ENCODE measurements at regions not wholly inside any gene's neighbourhood (a gene's known extent, or its start where the extent isn't known, plus 50 kb on each side); places are given as distances from the start of the nearest gene placed in this dataset.

- FAIRE-seq, result no peak
- 60 to 82% (median 63%) methylated on average over 1 of the region's 1 CpG for WGBS, 3 donors
- H3K4me3 ChIP-seq (ENCODE audit: low read depth in 1 of 3, low read length in 3 of 3), result no peak overlapping the region
Observed at GRCh38 chr16:6946106-6946505, 386.5 kb upstream of the RBFOX1 start.

GRCh38 chr16:6940968-6941367, 391.7 kb upstream of the RBFOX1 start:
- DNase-seq (no peak), FAIRE-seq (no peak)
- H3K4me3 ChIP-seq (ENCODE audit: low read depth in 1 of 3, low read length in 3 of 3), result no peak overlapping the region
- no peaks in the 10 kb centered on the region for H3K9me3 ChIP-seq (ENCODE audit: control insufficient read depth in 2 of 2, insufficient read depth in 1 of 2, low read depth in 1 of 2, low read length in 1 of 2)
- H3K36me3 ChIP-seq (ENCODE audit: control insufficient read depth in 3 of 3, insufficient read depth in 2 of 3, low read depth in 1 of 3, low read length in 3 of 3), result no peaks in the 10 kb centered on the region
- H3K27me3 ChIP-seq (ENCODE audit: control insufficient read depth in 3 of 3, insufficient read depth in 3 of 3, low read length in 3 of 3), result no peaks in the 10 kb centered on the region
- no peaks in the 10 kb centered on the region for H3K4me1 ChIP-seq (ENCODE audit: control insufficient read depth in 3 of 3, insufficient read depth in 2 of 3, low read depth in 1 of 3, low read length in 2 of 3)
- H3K27ac ChIP-seq (ENCODE audit: low read depth in 1 of 3, low read length in 2 of 3), result no peak overlapping the region
- WGBS, 3 donors, result 88 to 99% (median 92%) methylated on average over 5 of the region's 5 CpGs

More at GRCh38 chr16:6946106-6946505, 386.5 kb upstream of the RBFOX1 start:
- Histone ChIP-seq H3K36me3 (ENCODE audit: control insufficient read depth in 3 of 3, insufficient read depth in 2 of 3, low read depth in 1 of 3, low read length in 3 of 3) (no peaks in the 10 kb centered on the region), H3K4me1 (ENCODE audit: control insufficient read depth in 3 of 3, insufficient read depth in 2 of 3, low read depth in 1 of 3, low read length in 2 of 3) (no peaks in the 10 kb centered on the region), H3K27ac (ENCODE audit: low read depth in 1 of 3, low read length in 2 of 3) (no peak overlapping the region), H3K27me3 (ENCODE audit: control insufficient read depth in 3 of 3, insufficient read depth in 3 of 3, low read length in 3 of 3) (no peaks in the 10 kb centered on the region), H3K9me3 (ENCODE audit: control insufficient read depth in 2 of 2, insufficient read depth in 1 of 2, low read depth in 1 of 2, low read length in 1 of 2) (no peaks in the 10 kb centered on the region)
- no peak for DNase-seq

GRCh38 chr16:6937641-6938040, 395.0 kb upstream of the RBFOX1 start:
- 73 to 84% (median 77%) methylated on average over 5 of the region's 5 CpGs for WGBS, 3 donors
- H3K4me1 ChIP-seq (ENCODE audit: control insufficient read depth in 3 of 3, insufficient read depth in 2 of 3, low read depth in 1 of 3, low read length in 2 of 3), result no peaks in the 10 kb centered on the region
- FAIRE-seq, result no peak

GRCh38 chr16:6932871-6933385, 399.7 kb upstream of the RBFOX1 start:
- FAIRE-seq (no peak), DNase-seq (no peak)
- H3K4me3 ChIP-seq (ENCODE audit: low read depth in 1 of 3, low read length in 3 of 3), result no peak overlapping the region
- 85 to 91% (median 89%) methylated on average over 5 of the region's 5 CpGs for WGBS, 3 donors
- H3K9me3 ChIP-seq (ENCODE audit: control insufficient read depth in 2 of 2, insufficient read depth in 1 of 2, low read depth in 1 of 2, low read length in 1 of 2), result no peaks in the 10 kb centered on the region
- no peaks in the 10 kb centered on the region for H3K27me3 ChIP-seq (ENCODE audit: control insufficient read depth in 3 of 3, insufficient read depth in 3 of 3, low read length in 3 of 3)
- H3K27ac ChIP-seq (ENCODE audit: low read depth in 1 of 3, low read length in 2 of 3), result no peak overlapping the region
- H3K36me3 ChIP-seq (ENCODE audit: control insufficient read depth in 3 of 3, insufficient read depth in 2 of 3, low read depth in 1 of 3, low read length in 3 of 3), result no peaks in the 10 kb centered on the region
- H3K4me1 ChIP-seq (ENCODE audit: control insufficient read depth in 3 of 3, insufficient read depth in 2 of 3, low read depth in 1 of 3, low read length in 2 of 3), result no peaks in the 10 kb centered on the region

More at GRCh38 chr16:6937641-6938040, 395.0 kb upstream of the RBFOX1 start:
- no peak for DNase-seq
- Histone ChIP-seq H3K27me3 (ENCODE audit: control insufficient read depth in 3 of 3, insufficient read depth in 3 of 3, low read length in 3 of 3) (no peaks in the 10 kb centered on the region), H3K27ac (ENCODE audit: low read depth in 1 of 3, low read length in 2 of 3) (no peak overlapping the region), H3K4me3 (ENCODE audit: low read depth in 1 of 3, low read length in 3 of 3) (no peak overlapping the region), H3K9me3 (ENCODE audit: control insufficient read depth in 2 of 2, insufficient read depth in 1 of 2, low read depth in 1 of 2, low read length in 1 of 2) (no peaks in the 10 kb centered on the region), H3K36me3 (ENCODE audit: control insufficient read depth in 3 of 3, insufficient read depth in 2 of 3, low read depth in 1 of 3, low read length in 3 of 3) (no peaks in the 10 kb centered on the region)

GRCh38 chr16:6929868-6930267, 402.8 kb upstream of the RBFOX1 start:
- H3K4me3 ChIP-seq (ENCODE audit: low read depth in 1 of 3, low read length in 3 of 3), result no peak overlapping the region
- H3K9me3 ChIP-seq (ENCODE audit: control insufficient read depth in 2 of 2, insufficient read depth in 1 of 2, low read depth in 1 of 2, low read length in 1 of 2), result no peaks in the 10 kb centered on the region
- DNase-seq (no peak), FAIRE-seq (no peak)
- WGBS, 3 donors, result 52 to 54% (median 52%) methylated on average over 4 of the region's 4 CpGs
- H3K4me1 ChIP-seq (ENCODE audit: control insufficient read depth in 3 of 3, insufficient read depth in 2 of 3, low read depth in 1 of 3, low read length in 2 of 3), result no peaks in the 10 kb centered on the region
- H3K27ac ChIP-seq (ENCODE audit: low read depth in 1 of 3, low read length in 2 of 3), result no peak overlapping the region
- no peaks in the 10 kb centered on the region for H3K27me3 ChIP-seq (ENCODE audit: control insufficient read depth in 3 of 3, insufficient read depth in 3 of 3, low read length in 3 of 3)
- H3K36me3 ChIP-seq (ENCODE audit: control insufficient read depth in 3 of 3, insufficient read depth in 2 of 3, low read depth in 1 of 3, low read length in 3 of 3), result no peaks in the 10 kb centered on the region

GRCh38 chr16:6926762-6927161, 405.9 kb upstream of the RBFOX1 start:
- no peaks in the 10 kb centered on the region for H3K4me1 ChIP-seq (ENCODE audit: control insufficient read depth in 3 of 3, insufficient read depth in 2 of 3, low read depth in 1 of 3, low read length in 2 of 3)
- H3K36me3 ChIP-seq (ENCODE audit: control insufficient read depth in 3 of 3, insufficient read depth in 2 of 3, low read depth in 1 of 3, low read length in 3 of 3), result no peaks in the 10 kb centered on the region
- H3K9me3 ChIP-seq (ENCODE audit: control insufficient read depth in 2 of 2, insufficient read depth in 1 of 2, low read depth in 1 of 2, low read length in 1 of 2), result no peaks in the 10 kb centered on the region
- H3K27me3 ChIP-seq (ENCODE audit: control insufficient read depth in 3 of 3, insufficient read depth in 3 of 3, low read length in 3 of 3), result no peaks in the 10 kb centered on the region
- FAIRE-seq (no peak), DNase-seq (no peak)
- no peak overlapping the region for H3K4me3 ChIP-seq (ENCODE audit: low read depth in 1 of 3, low read length in 3 of 3)
- WGBS, 3 donors, result 37 to 40% (median 38%) methylated on average over 7 of the region's 7 CpGs
- H3K27ac ChIP-seq (ENCODE audit: low read depth in 1 of 3, low read length in 2 of 3), result no peak overlapping the region

- no peak overlapping the region for H3K4me3 ChIP-seq (ENCODE audit: low read depth in 1 of 3, low read length in 3 of 3)
- DNase-seq (no peak), FAIRE-seq (no peak)
- H3K9me3 ChIP-seq (ENCODE audit: control insufficient read depth in 2 of 2, insufficient read depth in 1 of 2, low read depth in 1 of 2, low read length in 1 of 2), result no peaks in the 10 kb centered on the region
- H3K36me3 ChIP-seq (ENCODE audit: control insufficient read depth in 3 of 3, insufficient read depth in 2 of 3, low read depth in 1 of 3, low read length in 3 of 3), result no peaks in the 10 kb centered on the region
- H3K27me3 ChIP-seq (ENCODE audit: control insufficient read depth in 3 of 3, insufficient read depth in 3 of 3, low read length in 3 of 3), result no peaks in the 10 kb centered on the region
- H3K4me1 ChIP-seq (ENCODE audit: control insufficient read depth in 3 of 3, insufficient read depth in 2 of 3, low read depth in 1 of 3, low read length in 2 of 3), result no peaks in the 10 kb centered on the region
- no peak overlapping the region for H3K27ac ChIP-seq (ENCODE audit: low read depth in 1 of 3, low read length in 2 of 3)
- 38 to 40% (median 39%) methylated on average over 6 of the region's 6 CpGs for WGBS, 3 donors
Observed at GRCh38 chr16:6926341-6926740, 406.3 kb upstream of the RBFOX1 start.

- Histone ChIP-seq H3K9me3 (ENCODE audit: control insufficient read depth in 2 of 2, insufficient read depth in 1 of 2, low read depth in 1 of 2, low read length in 1 of 2) (no peaks in the 10 kb centered on the region), H3K27ac (ENCODE audit: low read depth in 1 of 3, low read length in 2 of 3) (no peak overlapping the region), H3K36me3 (ENCODE audit: control insufficient read depth in 3 of 3, insufficient read depth in 2 of 3, low read depth in 1 of 3, low read length in 3 of 3) (no peaks in the 10 kb centered on the region), H3K4me3 (ENCODE audit: low read depth in 1 of 3, low read length in 3 of 3) (no peak overlapping the region), H3K27me3 (ENCODE audit: control insufficient read depth in 3 of 3, insufficient read depth in 3 of 3, low read length in 3 of 3) (no peaks in the 10 kb centered on the region), H3K4me1 (ENCODE audit: control insufficient read depth in 3 of 3, insufficient read depth in 2 of 3, low read depth in 1 of 3, low read length in 2 of 3) (no peaks in the 10 kb centered on the region)
- DNase-seq, result no peak
- 84 to 89% (median 89%) methylated on average over 7 of the region's 7 CpGs for WGBS, 3 donors
- FAIRE-seq, result no peak
Observed at GRCh38 chr16:6918646-6919045, 414.0 kb upstream of the RBFOX1 start.

- Histone ChIP-seq H3K4me1 (ENCODE audit: control insufficient read depth in 3 of 3, insufficient read depth in 2 of 3, low read depth in 1 of 3, low read length in 2 of 3) (no peaks in the 10 kb centered on the region), H3K4me3 (ENCODE audit: low read depth in 1 of 3, low read length in 3 of 3) (no peak overlapping the region), H3K36me3 (ENCODE audit: control insufficient read depth in 3 of 3, insufficient read depth in 2 of 3, low read depth in 1 of 3, low read length in 3 of 3) (no peaks in the 10 kb centered on the region), H3K27ac (ENCODE audit: low read depth in 1 of 3, low read length in 2 of 3) (no peak overlapping the region), H3K27me3 (ENCODE audit: control insufficient read depth in 3 of 3, insufficient read depth in 3 of 3, low read length in 3 of 3) (no peaks in the 10 kb centered on the region), H3K9me3 (ENCODE audit: control insufficient read depth in 2 of 2, insufficient read depth in 1 of 2, low read depth in 1 of 2, low read length in 1 of 2) (no peaks in the 10 kb centered on the region)
- FAIRE-seq, result no peak
- 83 to 88% (median 87%) methylated on average over 2 of the region's 2 CpGs for WGBS, 3 donors
- DNase-seq, result no peak
Observed at GRCh38 chr16:6916946-6917345, 415.7 kb upstream of the RBFOX1 start.

All from small intestine (tissue), 7 donors.